ENCODE measurements at regions not wholly inside any gene's neighbourhood (a gene's known extent, or its start where the extent isn't known, plus 50 kb on each side); places are given as distances from the start of the nearest gene placed in this dataset.

DNA sequence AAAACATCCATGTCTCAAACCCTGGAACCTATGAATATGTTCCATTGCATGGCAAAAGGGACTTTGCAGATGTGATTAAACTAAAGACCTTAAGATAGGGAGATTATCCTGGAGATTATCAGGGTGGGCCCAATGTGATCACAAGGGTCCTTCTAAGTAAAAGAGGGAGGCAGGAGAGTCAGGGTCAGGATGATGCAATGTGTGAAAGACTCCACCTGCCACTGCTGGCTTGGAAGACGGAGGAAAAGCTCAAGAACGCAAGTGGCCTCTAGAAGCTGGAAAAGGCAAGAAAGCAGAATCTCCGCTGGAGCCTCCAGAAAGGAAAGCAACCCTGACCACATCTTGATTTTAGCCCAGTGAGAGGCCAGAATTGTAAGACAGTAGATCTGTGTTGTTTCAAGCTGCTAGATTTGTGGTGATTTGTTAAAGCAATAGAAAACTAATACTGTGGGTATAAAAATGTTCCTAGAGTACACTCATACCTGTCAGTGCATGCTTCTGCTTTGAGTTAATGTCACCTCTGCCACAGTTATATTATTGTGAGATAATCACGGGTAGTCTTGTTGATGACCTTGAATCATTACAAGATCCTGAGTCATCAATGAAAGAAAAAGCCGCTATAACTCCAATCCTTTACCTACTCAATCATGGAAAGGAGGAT lies 93.5 kb upstream of the TNPO1 start:
- TF ChIP-seq, protein P1, sequence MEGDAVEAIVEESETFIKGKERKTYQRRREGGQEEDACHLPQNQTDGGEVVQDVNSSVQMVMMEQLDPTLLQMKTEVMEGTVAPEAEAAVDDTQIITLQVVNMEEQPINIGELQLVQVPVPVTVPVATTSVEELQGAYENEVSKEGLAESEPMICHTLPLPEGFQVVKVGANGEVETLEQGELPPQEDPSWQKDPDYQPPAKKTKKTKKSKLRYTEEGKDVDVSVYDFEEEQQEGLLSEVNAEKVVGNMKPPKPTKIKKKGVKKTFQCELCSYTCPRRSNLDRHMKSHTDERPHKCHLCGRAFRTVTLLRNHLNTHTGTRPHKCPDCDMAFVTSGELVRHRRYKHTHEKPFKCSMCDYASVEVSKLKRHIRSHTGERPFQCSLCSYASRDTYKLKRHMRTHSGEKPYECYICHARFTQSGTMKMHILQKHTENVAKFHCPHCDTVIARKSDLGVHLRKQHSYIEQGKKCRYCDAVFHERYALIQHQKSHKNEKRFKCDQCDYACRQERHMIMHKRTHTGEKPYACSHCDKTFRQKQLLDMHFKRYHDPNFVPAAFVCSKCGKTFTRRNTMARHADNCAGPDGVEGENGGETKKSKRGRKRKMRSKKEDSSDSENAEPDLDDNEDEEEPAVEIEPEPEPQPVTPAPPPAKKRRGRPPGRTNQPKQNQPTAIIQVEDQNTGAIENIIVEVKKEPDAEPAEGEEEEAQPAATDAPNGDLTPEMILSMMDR (IDR thresholded peaks at IDR 0.05), result no peak
- no peak for TF ChIP-seq POLR2A (IDR thresholded peaks at IDR 0.05)
- no peak for TF ChIP-seq EP300 (IDR thresholded peaks at IDR 0.05)

Data from suprapubic skin (tissue), 3 donors.